Activated CD4-positive, alpha-beta memory T cell treated with anti-CD3 and anti-CD28 coated beads, Interleukin-2, amount 10 ng/mL, durations not matched to agents 7 days and 5 days (primary cell): ENCODE measurements at regions not wholly inside any gene's neighbourhood (a gene's known extent, or its start where the extent isn't known, plus 50 kb on each side); places are given as distances from the start of the nearest gene placed in this dataset.

Experiments
- CTCF ChIA-PET: fragments of 350-600 bp; sonication (Branson Sonifier 250); formaldehyde crosslinking; loops from one replicate; lab custom pipeline; 2021; ENCODE audit warnings: antibody characterized with exemption, inconsistent platforms; lab: Charles Lee
- POLR2A ChIA-PET: fragments of 350-600 bp; sonication (Branson Sonifier 250); formaldehyde crosslinking; loops from one replicate; lab custom pipeline; 2021; ENCODE audit warnings: antibody characterized with exemption; lab: Charles Lee
- DNase-seq: peaks from one replicate; pipeline ENCODE4 v3.0.0-alpha.2; 2020
- H3K27ac Mint-ChIP-seq: one replicate; pipeline ENCODE4 v1.8.0; 2021; ENCODE audit warnings: mild to moderate bottlenecking, mixed read lengths
- H3K27me3 Mint-ChIP-seq: one replicate; pipeline ENCODE4 v1.8.0; 2021; ENCODE audit warnings: mixed read lengths
- H3K36me3 Mint-ChIP-seq: one replicate; pipeline ENCODE4 v1.8.0; 2021; ENCODE audit warnings: low read depth, mixed read lengths
- H3K4me1 Mint-ChIP-seq: one replicate; pipeline ENCODE4 v1.8.0; 2021; ENCODE audit warnings: mixed read lengths
- H3K4me3 Mint-ChIP-seq: one replicate; pipeline ENCODE4 v1.8.0; 2021; ENCODE audit warnings: mild to moderate bottlenecking, mixed read lengths
- H3K9me3 Mint-ChIP-seq: one replicate; pipeline ENCODE4 v1.8.0; 2021; ENCODE audit warnings: mixed read lengths

- H3K36me3 Mint-ChIP-seq = no peaks in the 10 kb centered on the region
- H3K27ac Mint-ChIP-seq = no peak overlapping the region
- POLR2A ChIA-PET = interaction anchor here (0.9 kb wide), 1 partner anchor 8 kb away, joined by 3 read pairs; no protein-coding TSS in a partner anchor
Measured at GRCh38 chr1:234715252-234716014, 105.5 kb upstream of the IRF2BP2 start.

GRCh38 chr1:234713859-234714258, 103.9 kb upstream of the IRF2BP2 start:
- Mint-ChIP-seq H3K9me3 (no peaks in the 10 kb centered on the region), H3K27me3 (no peaks in the 10 kb centered on the region), H3K4me1 (peaks cover 3% of the 10 kb centered on the region), H3K4me3 (no peak overlapping the region), H3K27ac (no peak overlapping the region), H3K36me3 (no peaks in the 10 kb centered on the region)
- DNase-seq = no peak
- ChIA-PET POLR2A (interaction anchor here (1.2 kb wide), 1 partner anchor 11 kb away, joined by 3 read pairs; no protein-coding TSS in a partner anchor), CTCF (no interaction called here)

More at GRCh38 chr1:234715252-234716014, 105.5 kb upstream of the IRF2BP2 start:
- DNase-seq = no peak
- Mint-ChIP-seq H3K4me1 (no peaks in the 10 kb centered on the region), H3K27me3 (no peaks in the 10 kb centered on the region), H3K9me3 (no peaks in the 10 kb centered on the region), H3K4me3 (no peak overlapping the region)
- CTCF ChIA-PET = interaction anchor here (1.2 to 1.4 kb wide), 2 partner anchors 22 to 368 kb away, joined by 3 read pairs; no protein-coding TSS in a partner anchor

GRCh38 chr1:234713440-234713839, 103.5 kb upstream of the IRF2BP2 start:
- POLR2A ChIA-PET = no interaction called here
- Mint-ChIP-seq H3K4me1 (peaks cover 5% of the 10 kb centered on the region), H3K27ac (no peak overlapping the region), H3K9me3 (no peaks in the 10 kb centered on the region), H3K4me3 (no peak overlapping the region), H3K36me3 (no peaks in the 10 kb centered on the region), H3K27me3 (no peaks in the 10 kb centered on the region)
- CTCF ChIA-PET = no interaction called here
- no peak for DNase-seq

GRCh38 chr1:234712891-234713305, 102.9 kb upstream of the IRF2BP2 start:
- no peak overlapping the region for H3K27ac Mint-ChIP-seq
- no peaks in the 10 kb centered on the region for H3K27me3 Mint-ChIP-seq
- no peaks in the 10 kb centered on the region for H3K36me3 Mint-ChIP-seq
- ChIA-PET POLR2A (no interaction called here), CTCF (interaction anchor here (1.0 kb wide), 1 partner anchor 90 kb away, joined by 3 read pairs; no protein-coding TSS in a partner anchor)
- no peaks in the 10 kb centered on the region for H3K9me3 Mint-ChIP-seq
- H3K4me1 Mint-ChIP-seq = peaks cover 5% of the 10 kb centered on the region
- no peak overlapping the region for H3K4me3 Mint-ChIP-seq
- DNase-seq = no peak

GRCh38 chr1:234710936-234711724, 101.2 kb upstream of the IRF2BP2 start:
- POLR2A ChIA-PET = interaction anchor here (1.2 kb wide), 1 partner anchor 13 kb away, joined by 5 read pairs; no protein-coding TSS in a partner anchor
- H3K36me3 Mint-ChIP-seq = no peaks in the 10 kb centered on the region

GRCh38 chr1:234710381-234710780, 100.4 kb upstream of the IRF2BP2 start:
- Mint-ChIP-seq H3K9me3 (peaks cover 3% of the 10 kb centered on the region), H3K27me3 (no peaks in the 10 kb centered on the region), H3K4me3 (no peak overlapping the region), H3K4me1 (peaks cover 13% of the 10 kb centered on the region), H3K27ac (no peak overlapping the region), H3K36me3 (no peaks in the 10 kb centered on the region)
- ChIA-PET CTCF (no interaction called here), POLR2A (interaction anchor here (1.2 kb wide), 1 partner anchor 13 kb away, joined by 5 read pairs; no protein-coding TSS in a partner anchor)
- DNase-seq = no peak

More at GRCh38 chr1:234710936-234711724, 101.2 kb upstream of the IRF2BP2 start:
- Mint-ChIP-seq H3K4me3 (no peak overlapping the region), H3K4me1 (peaks cover 6% of the 10 kb centered on the region), H3K27ac (no peak overlapping the region), H3K27me3 (no peaks in the 10 kb centered on the region), H3K9me3 (peaks cover under 1% of the 10 kb centered on the region)
- DNase-seq = no peak
- CTCF ChIA-PET = interaction anchor here (1.0 kb wide), 1 partner anchor 13 kb away, joined by 5 read pairs; no protein-coding TSS in a partner anchor

GRCh38 chr1:234709473-234710228, 99.7 kb upstream of the IRF2BP2 start:
- H3K4me3 Mint-ChIP-seq = no peak overlapping the region
- CTCF ChIA-PET = no interaction called here
- POLR2A ChIA-PET = interaction anchor here (1.2 kb wide), 1 partner anchor 14 kb away, joined by 5 read pairs; no protein-coding TSS in a partner anchor
- H3K36me3 Mint-ChIP-seq = no peaks in the 10 kb centered on the region
- no peaks in the 10 kb centered on the region for H3K27me3 Mint-ChIP-seq
- H3K27ac Mint-ChIP-seq = no peak overlapping the region
- H3K9me3 Mint-ChIP-seq = peaks cover 3% of the 10 kb centered on the region
- H3K4me1 Mint-ChIP-seq = peaks cover 14% of the 10 kb centered on the region
- no peak for DNase-seq

- H3K36me3 Mint-ChIP-seq = no peaks in the 10 kb centered on the region
- CTCF ChIA-PET = no interaction called here
- peaks cover 3% of the 10 kb centered on the region for H3K9me3 Mint-ChIP-seq
- no peak overlapping the region for H3K4me3 Mint-ChIP-seq
- peaks cover 3% of the 10 kb centered on the region for H3K27me3 Mint-ChIP-seq
- H3K4me1 Mint-ChIP-seq = peaks cover 14% of the 10 kb centered on the region
- POLR2A ChIA-PET = no interaction called here
- DNase-seq = no peak
- no peak overlapping the region for H3K27ac Mint-ChIP-seq
Measured at GRCh38 chr1:234708700-234709395, 98.9 kb upstream of the IRF2BP2 start.

- Mint-ChIP-seq H3K4me3 (no peak overlapping the region), H3K27me3 (peaks cover 5% of the 10 kb centered on the region), H3K9me3 (peaks cover 3% of the 10 kb centered on the region), H3K27ac (no peak overlapping the region), H3K36me3 (no peaks in the 10 kb centered on the region), H3K4me1 (peaks cover 14% of the 10 kb centered on the region)
- CTCF ChIA-PET = no interaction called here
- no peak for DNase-seq
- POLR2A ChIA-PET = no interaction called here
Measured at GRCh38 chr1:234707641-234708040, 97.7 kb upstream of the IRF2BP2 start.

- H3K36me3 Mint-ChIP-seq = no peaks in the 10 kb centered on the region
- no peak overlapping the region for H3K27ac Mint-ChIP-seq
- no peak overlapping the region for H3K4me3 Mint-ChIP-seq
- H3K27me3 Mint-ChIP-seq = peaks cover 5% of the 10 kb centered on the region
- CTCF ChIA-PET = no interaction called here
- H3K9me3 Mint-ChIP-seq = peaks cover 3% of the 10 kb centered on the region
- H3K4me1 Mint-ChIP-seq = peaks cover 14% of the 10 kb centered on the region
- no peak for DNase-seq
- POLR2A ChIA-PET = no interaction called here
Measured at GRCh38 chr1:234706931-234707330, 97.0 kb upstream of the IRF2BP2 start.

- ChIA-PET CTCF (no interaction called here), POLR2A (no interaction called here)
- H3K4me1 Mint-ChIP-seq = peaks cover 14% of the 10 kb centered on the region
- H3K9me3 Mint-ChIP-seq = peaks cover 3% of the 10 kb centered on the region
- no peak for DNase-seq
- H3K4me3 Mint-ChIP-seq = no peak overlapping the region
- H3K27ac Mint-ChIP-seq = no peak overlapping the region
- H3K36me3 Mint-ChIP-seq = no peaks in the 10 kb centered on the region
- peaks cover 5% of the 10 kb centered on the region for H3K27me3 Mint-ChIP-seq
Measured at GRCh38 chr1:234706199-234706598, 96.2 kb upstream of the IRF2BP2 start.

GRCh38 chr1:234705615-234706014, 95.6 kb upstream of the IRF2BP2 start:
- Mint-ChIP-seq H3K36me3 (no peaks in the 10 kb centered on the region), H3K9me3 (peaks cover 3% of the 10 kb centered on the region), H3K27ac (no peak overlapping the region), H3K4me3 (no peak overlapping the region), H3K4me1 (peaks cover 14% of the 10 kb centered on the region), H3K27me3 (peaks cover 5% of the 10 kb centered on the region)
- DNase-seq = no peak
- CTCF ChIA-PET = no interaction called here
- POLR2A ChIA-PET = interaction anchor here (1.9 kb wide), 1 partner anchor 19 kb away, joined by 7 read pairs; no protein-coding TSS in a partner anchor
